Adrenal gland (tissue), 5 donors: ENCODE measurements at regions not wholly inside any gene's neighbourhood (a gene's known extent, or its start where the extent isn't known, plus 50 kb on each side); places are given as distances from the start of the nearest gene placed in this dataset.

Experiments used
- CTCF ChIP-seq, 6 experiments: fragments of 450-650 bp in 4 of 6; fragments of 200-600 bp in 2 of 6; sonication (generic) in 1 of 6; IDR thresholded peaks; 1 replicate in 5 of 6; 2 replicates in 1 of 6; pipeline versions ENCODE4 v1.5.1 to v1.8.0; 2016 to 2021; ENCODE audit warnings: antibody characterized with exemption in 6 of 6, mild to moderate bottlenecking in 2 of 6, moderate library complexity in 1 of 6
- POLR2A ChIP-seq, 2 donors: fragments of 450-650 bp; IDR thresholded peaks; one replicate each; pipeline ENCODE4 v1.6.1; 2017; ENCODE audit warnings: antibody characterized with exemption in 2 of 2, mild to moderate bottlenecking in 2 of 2, moderate library complexity in 1 of 2
- donor health status: DM: no; HTN: no; CAD: no.

- TF ChIP-seq CTCF (IDR thresholded peaks at IDR 0.05): no peak
- no peak for TF ChIP-seq POLR2A (IDR thresholded peaks at IDR 0.05)
These were observed 175.3 kb upstream of the TMEM229A start for GRCh38 chr7:124208173-124208572.
